SK-N-SH (cell line): ENCODE measurements at regions not wholly inside any gene's neighbourhood (a gene's known extent, or its start where the extent isn't known, plus 50 kb on each side); places are given as distances from the start of the nearest gene placed in this dataset.
A peak's percentile ranks its signal among the peaks of the same experiment; 100 is the strongest.

Experiments
- CTCF ChIA-PET: fragments of 300-600, 350-600 bp; formaldehyde crosslinking; extraction: SDS; loops from one replicate; lab custom pipeline; 2021; lab: Yijun Ruan, JAX
- POLR2A ChIA-PET: fragments of 350-600 bp; sonication (Branson Sonifier 250); formaldehyde crosslinking; extraction: SDS; loops from one replicate; lab custom pipeline; 2020; ENCODE audit warnings: antibody characterized with exemption, inconsistent platforms; lab: Yijun Ruan, JAX
- DNase-seq: peaks from one replicate; pipeline ENCODE4 v3.0.0; 2012
- H2AFZ ChIP-seq: fragments of 200-600 bp; sonication (generic); 2 replicates; pipeline ENCODE4 v1.8.1; 2016; ENCODE audit warnings: antibody characterized with exemption, mild to moderate bottlenecking, low read depth
- H3F3A ChIP-seq: fragments of 200-600 bp; sonication (generic); replicated peaks from 2 replicates; pipeline ENCODE3; 2016; ENCODE audit warnings: antibody characterized with exemption, mild to moderate bottlenecking; ENCODE audit not compliant: insufficient read depth
- H3K27ac ChIP-seq, 2 experiments: fragments of 200-500 bp in 1 of 2; fragments of 200-600 bp in 1 of 2; sonication (Bioruptor generic) in 1 of 2; sonication (generic), shearing (Covaris generic) in 1 of 2; 2 replicates each; pipeline versions ENCODE4 v1.5.1 to v1.6.1; 2014 to 2016; ENCODE audit warnings: low read depth in 2 of 2, inconsistent platforms in 1 of 2, low read length in 1 of 2, mild to moderate bottlenecking in 1 of 2, mixed read lengths in 1 of 2
- H3K27me3 ChIP-seq: fragments of 200-600 bp; sonication (generic), shearing (Covaris generic); 2 replicates; pipeline ENCODE4 v1.6.1; 2016; ENCODE audit warnings: mixed run types; ENCODE audit not compliant: insufficient read depth
- H3K36me3 ChIP-seq, 2 experiments: fragments of 200-500 bp in 1 of 2; fragments of 200-600 bp in 1 of 2; sonication (Bioruptor generic) in 1 of 2; sonication (generic) in 1 of 2; replicated peaks in 1 of 2; 2 replicates each; pipeline versions ENCODE3 to v1.5.1; 2014 to 2016; ENCODE audit warnings: low read length in 1 of 2, mild to moderate bottlenecking in 1 of 2; ENCODE audit not compliant: insufficient read depth in 2 of 2, control insufficient read depth in 1 of 2
- H3K4me1 ChIP-seq, 2 experiments: fragments of 200-500 bp in 1 of 2; fragments of 200-600 bp in 1 of 2; sonication (Bioruptor generic) in 1 of 2; sonication (generic), shearing (Covaris generic) in 1 of 2; 2 replicates each; pipeline versions ENCODE4 v1.5.1 to v1.6.1; 2014 to 2016; ENCODE audit warnings: low read depth in 1 of 2, low read length in 1 of 2, mixed run types in 1 of 2; ENCODE audit not compliant: insufficient read depth in 2 of 2, control insufficient read depth in 1 of 2
- H3K4me2 ChIP-seq: fragments of 200-600 bp; sonication (generic), shearing (Covaris generic); 2 replicates; pipeline ENCODE4 v1.6.1; 2017; ENCODE audit warnings: mixed run types
- H3K4me3 ChIP-seq, 2 experiments: fragments of 200-500 bp in 1 of 2; fragments of 200-600 bp in 1 of 2; sonication (Bioruptor generic) in 1 of 2; sonication (generic), shearing (Covaris generic) in 1 of 2; 2 replicates each; pipeline versions ENCODE4 v1.5.1 to v1.8.1; 2014 to 2016; ENCODE audit warnings: low read depth in 2 of 2, inconsistent platforms in 1 of 2, low read length in 1 of 2, mild to moderate bottlenecking in 1 of 2, mixed read lengths in 1 of 2, moderate library complexity in 1 of 2
- H3K79me2 ChIP-seq: fragments of 200-600 bp; sonication (generic); 2 replicates; pipeline ENCODE4 v1.8.1; 2017; ENCODE audit warnings: mild to moderate bottlenecking; ENCODE audit not compliant: insufficient read depth
- H3K9ac ChIP-seq: fragments of 200-600 bp; sonication (generic); 2 replicates; pipeline ENCODE4 v1.6.1; 2017; ENCODE audit warnings: mixed run types
- H3K9me2 ChIP-seq: fragments of 200-600 bp; sonication (generic); 2 replicates; pipeline ENCODE4 v1.6.1; 2017; ENCODE audit warnings: mixed run types
- H3K9me3 ChIP-seq: fragments of 200-600 bp; sonication (generic); 2 replicates; pipeline ENCODE4 v1.6.1; 2017; ENCODE audit warnings: mixed run types, mild to moderate bottlenecking, moderate library complexity
- H4K20me1 ChIP-seq: fragments of 200-600 bp; sonication (generic); 2 replicates; pipeline ENCODE4 v1.6.1; 2017; ENCODE audit warnings: mild to moderate bottlenecking, mixed run types; ENCODE audit not compliant: insufficient read depth
- CHD2 ChIP-seq: fragments of 150-350 bp; IDR thresholded peaks from 2 replicates; pipeline ENCODE4 v1.6.1; 2018; ENCODE audit warnings: low read length; ENCODE audit not compliant: partially characterized antibody
- CTCF ChIP-seq: fragments of 200-600 bp; sonication (generic); IDR thresholded peaks from 2 replicates; pipeline ENCODE4 v1.6.1; 2017; ENCODE audit warnings: antibody characterized with exemption, mild to moderate bottlenecking, moderate library complexity
- ELF1 ChIP-seq: IDR thresholded peaks from 2 replicates; pipeline ENCODE4 v1.4.0; 2012
- EP300 ChIP-seq, 2 experiments: IDR thresholded peaks; 2 replicates each; pipeline versions ENCODE4 v1.4.0 to v1.6.1; 2012; ENCODE audit warnings: borderline replicate concordance in 1 of 2, low read depth in 1 of 2, low read length in 1 of 2
- FOSL2 ChIP-seq: IDR thresholded peaks from 2 replicates; pipeline ENCODE4 v1.4.0; 2012; ENCODE audit warnings: low read depth, mild to moderate bottlenecking, moderate library complexity, borderline replicate concordance
- FOXM1 ChIP-seq: IDR thresholded peaks from 2 replicates; pipeline ENCODE4 v1.4.0; 2012; ENCODE audit warnings: low read depth, mild to moderate bottlenecking
- GABPA ChIP-seq: IDR thresholded peaks from 2 replicates; pipeline ENCODE4 v1.4.0; 2012; ENCODE audit warnings: low read depth, mild to moderate bottlenecking
- GATA2 ChIP-seq: sonication (generic); formaldehyde crosslinking; IDR thresholded peaks from 2 replicates; pipeline ENCODE4 v1.5.0; 2020; ENCODE audit warnings: mild to moderate bottlenecking, missing genetic modification reagents
- NFIC ChIP-seq: IDR thresholded peaks from 2 replicates; pipeline ENCODE4 v1.4.0; 2012; ENCODE audit warnings: borderline replicate concordance
- RCOR1 ChIP-seq: fragments of 150-350 bp; IDR thresholded peaks from 2 replicates; pipeline ENCODE4 v1.6.1; 2017; ENCODE audit warnings: antibody characterized with exemption, low read length
- RXRA ChIP-seq: IDR thresholded peaks from 2 replicates; pipeline ENCODE4 v1.4.0; 2012; ENCODE audit warnings: low read depth, mild to moderate bottlenecking, borderline replicate concordance
- SIN3A ChIP-seq: IDR thresholded peaks from 2 replicates; pipeline ENCODE4 v1.6.1; 2012; ENCODE audit warnings: low read depth, mild to moderate bottlenecking, low read length, moderate library complexity, borderline replicate concordance
- SMC3 ChIP-seq: IDR thresholded peaks from 2 replicates; pipeline ENCODE4 v1.6.1; 2012; ENCODE audit warnings: low read depth, low read length, improper control_type of control experiment
- TAF1 ChIP-seq: IDR thresholded peaks from 2 replicates; pipeline ENCODE4 v1.6.1; 2012; ENCODE audit warnings: low read depth, mild to moderate bottlenecking, low read length, moderate library complexity, borderline replicate concordance
- TCF12 ChIP-seq: IDR thresholded peaks from 2 replicates; pipeline ENCODE4 v1.4.0; 2012
- USF2 ChIP-seq: fragments of 150-350 bp; IDR thresholded peaks from 2 replicates; pipeline ENCODE4 v1.6.1; 2017; ENCODE audit warnings: antibody characterized with exemption, low read length, low read depth, borderline replicate concordance
- WGBS: methylation state at CpG from one replicate; pipeline ENCODE4 v1.1.6; 2017; ENCODE audit warnings: low lambda C conversion rate; 5-methylcytosine and 5-hydroxymethylcytosine counted together
- TF ChIP-seq, protein P1 (sequence below): IDR thresholded peaks from 2 replicates; pipeline ENCODE4 v1.4.0; 2012; ENCODE audit warnings: low read depth, borderline replicate concordance
- TF ChIP-seq, protein P2 (sequence below): IDR thresholded peaks from 2 replicates; pipeline ENCODE4 v1.4.0; 2012; ENCODE audit warnings: low read depth, borderline replicate concordance
- TF ChIP-seq, protein P3 (sequence below): fragments of 150-350 bp; IDR thresholded peaks from 2 replicates; pipeline ENCODE4 v1.6.1; 2016; ENCODE audit warnings: mild to moderate bottlenecking, low read depth, low read length

GRCh38 chr12:24038211-24038997 is 88.9 kb upstream of the SOX5 start:
- H3K27ac ChIP-seq, result peak overlapping the region in 1 of 2 experiments; percentile 59; a peak in 2 of 4 replicates
- no peak overlapping the region for H2AFZ ChIP-seq
- no peak overlapping the region for H3K9ac ChIP-seq
- H3K4me1 ChIP-seq, result peaks cover 8 to 26% of the 10 kb centered on the region in 2 experiments; a peak in 3 of 4 replicates
- H3K79me2 ChIP-seq, result no peaks in the 10 kb centered on the region
- no peaks in the 10 kb centered on the region for H3K27me3 ChIP-seq
- H3K4me2 ChIP-seq, result 0 out of 2 replicates have a peak overlapping the region, but pooled peaks have one; percentile 7
- TF ChIP-seq EP300 (IDR thresholded peaks at IDR 0.05; ENCODE audit: borderline replicate concordance in 1 of 2, low read depth in 1 of 2, low read length in 1 of 2) (no peak), GATA2 (CRISPR knock-in tag) (no peak), FOXM1 (no peak)
- TF ChIP-seq, protein P1, sequence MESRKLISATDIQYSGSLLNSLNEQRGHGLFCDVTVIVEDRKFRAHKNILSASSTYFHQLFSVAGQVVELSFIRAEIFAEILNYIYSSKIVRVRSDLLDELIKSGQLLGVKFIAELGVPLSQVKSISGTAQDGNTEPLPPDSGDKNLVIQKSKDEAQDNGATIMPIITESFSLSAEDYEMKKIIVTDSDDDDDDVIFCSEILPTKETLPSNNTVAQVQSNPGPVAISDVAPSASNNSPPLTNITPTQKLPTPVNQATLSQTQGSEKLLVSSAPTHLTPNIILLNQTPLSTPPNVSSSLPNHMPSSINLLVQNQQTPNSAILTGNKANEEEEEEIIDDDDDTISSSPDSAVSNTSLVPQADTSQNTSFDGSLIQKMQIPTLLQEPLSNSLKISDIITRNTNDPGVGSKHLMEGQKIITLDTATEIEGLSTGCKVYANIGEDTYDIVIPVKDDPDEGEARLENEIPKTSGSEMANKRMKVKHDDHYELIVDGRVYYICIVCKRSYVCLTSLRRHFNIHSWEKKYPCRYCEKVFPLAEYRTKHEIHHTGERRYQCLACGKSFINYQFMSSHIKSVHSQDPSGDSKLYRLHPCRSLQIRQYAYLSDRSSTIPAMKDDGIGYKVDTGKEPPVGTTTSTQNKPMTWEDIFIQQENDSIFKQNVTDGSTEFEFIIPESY, result no peak
- DNase-seq, result no peak
- H3K9me3 ChIP-seq, result no peaks in the 10 kb centered on the region
- no peaks in the 10 kb centered on the region for H4K20me1 ChIP-seq
- peaks cover 13% of the 10 kb centered on the region for H3F3A ChIP-seq
- H3K36me3 ChIP-seq, result no peaks in the 10 kb centered on the region
- 67% methylated on average over 6 of the region's 6 CpGs for WGBS
- no peaks in the 10 kb centered on the region for H3K9me2 ChIP-seq
- ChIA-PET CTCF (no interaction called here), POLR2A (no interaction called here)
- no peak overlapping the region for H3K4me3 ChIP-seq

DNA sequence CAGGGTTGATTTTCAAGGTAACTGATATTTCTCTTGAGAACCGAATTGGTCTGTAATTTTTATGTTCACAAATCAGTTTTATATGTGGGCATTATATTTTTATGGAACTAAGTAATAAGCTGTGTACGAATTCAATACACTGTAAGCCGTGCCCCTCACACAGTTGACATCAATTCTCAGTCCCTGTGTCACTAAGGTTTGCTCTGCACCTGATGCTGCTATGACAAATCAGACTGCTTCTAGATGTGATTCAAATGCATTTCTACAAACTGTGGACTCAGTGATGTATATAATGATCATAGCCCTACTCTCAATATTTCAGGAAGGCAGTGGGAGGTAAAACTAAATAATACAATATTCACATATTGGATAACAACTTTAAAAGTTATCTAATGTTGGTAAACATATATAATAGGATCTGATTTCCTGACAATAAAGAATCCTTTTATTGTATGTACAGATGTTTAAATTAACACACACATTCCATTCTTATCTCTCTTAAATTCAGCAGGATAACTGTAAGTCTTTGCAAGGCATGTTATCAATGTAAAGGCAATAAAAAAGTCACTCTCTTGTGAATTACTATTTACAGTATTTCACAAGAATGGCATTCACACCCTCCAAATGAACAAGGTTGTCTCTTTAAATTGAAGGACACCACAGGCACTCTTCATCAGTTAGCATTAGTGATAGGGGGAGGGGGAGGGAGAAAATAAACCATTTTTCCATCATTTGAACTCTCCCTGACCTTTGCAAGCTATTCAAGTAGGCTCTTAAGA is 87.2 kb upstream of the SOX5 start:
- Histone ChIP-seq H4K20me1 (no peaks in the 10 kb centered on the region), H3K9ac (no peak overlapping the region), H3K4me3 (no peak overlapping the region), H3F3A (peaks cover 4% of the 10 kb centered on the region), H3K27me3 (no peaks in the 10 kb centered on the region), H3K4me2 (no peak overlapping the region), H3K4me1 (peaks cover 8 to 26% of the 10 kb centered on the region in 2 experiments; a peak in 3 of 4 replicates), H3K36me3 (no peaks in the 10 kb centered on the region), H3K9me3 (no peaks in the 10 kb centered on the region), H3K9me2 (no peaks in the 10 kb centered on the region), H3K27ac (no peak overlapping the region), H3K79me2 (no peaks in the 10 kb centered on the region), H2AFZ (no peak overlapping the region)
- WGBS, result 76% methylated on average over 3 of the region's 3 CpGs
- POLR2A ChIA-PET, result no interaction called here
- CTCF ChIA-PET, result no interaction called here
- no peak for DNase-seq
- no peak for TF ChIP-seq TAF1
- TF ChIP-seq FOSL2, result no peak
- TF ChIP-seq, protein P2, sequence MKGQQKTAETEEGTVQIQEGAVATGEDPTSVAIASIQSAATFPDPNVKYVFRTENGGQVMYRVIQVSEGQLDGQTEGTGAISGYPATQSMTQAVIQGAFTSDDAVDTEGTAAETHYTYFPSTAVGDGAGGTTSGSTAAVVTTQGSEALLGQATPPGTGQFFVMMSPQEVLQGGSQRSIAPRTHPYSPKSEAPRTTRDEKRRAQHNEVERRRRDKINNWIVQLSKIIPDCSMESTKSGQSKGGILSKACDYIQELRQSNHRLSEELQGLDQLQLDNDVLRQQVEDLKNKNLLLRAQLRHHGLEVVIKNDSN, result no peak
- no peak for TF ChIP-seq USF2
- no peak for TF ChIP-seq CHD2
- TF ChIP-seq NFIC, result no peak
- TF ChIP-seq, protein P3, sequence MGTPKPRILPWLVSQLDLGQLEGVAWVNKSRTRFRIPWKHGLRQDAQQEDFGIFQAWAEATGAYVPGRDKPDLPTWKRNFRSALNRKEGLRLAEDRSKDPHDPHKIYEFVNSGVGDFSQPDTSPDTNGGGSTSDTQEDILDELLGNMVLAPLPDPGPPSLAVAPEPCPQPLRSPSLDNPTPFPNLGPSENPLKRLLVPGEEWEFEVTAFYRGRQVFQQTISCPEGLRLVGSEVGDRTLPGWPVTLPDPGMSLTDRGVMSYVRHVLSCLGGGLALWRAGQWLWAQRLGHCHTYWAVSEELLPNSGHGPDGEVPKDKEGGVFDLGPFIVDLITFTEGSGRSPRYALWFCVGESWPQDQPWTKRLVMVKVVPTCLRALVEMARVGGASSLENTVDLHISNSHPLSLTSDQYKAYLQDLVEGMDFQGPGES, result no peak
- no peak for TF ChIP-seq TCF12
- TF ChIP-seq ELF1, result no peak
- no peak for TF ChIP-seq EP300 (IDR thresholded peaks at IDR 0.05; ENCODE audit: borderline replicate concordance in 1 of 2, low read depth in 1 of 2, low read length in 1 of 2)
- no peak for TF ChIP-seq SIN3A
- TF ChIP-seq FOXM1, result no peak
- no peak for TF ChIP-seq GABPA
- no peak for TF ChIP-seq RCOR1
- TF ChIP-seq RXRA, result no peak
- TF ChIP-seq SMC3, result no peak
- no peak for TF ChIP-seq CTCF
